NCI-H1092 (cell line): ENCODE measurements at regions not wholly inside any gene's neighbourhood (a gene's known extent, or its start where the extent isn't known, plus 50 kb on each side); places are given as distances from the start of the nearest gene placed in this dataset.
"Not testable (repeated sequence)": the region's sequence is repeated elsewhere in the genome, so short reads cannot be mapped to it uniquely, and the experiment has no call there.

Experiments
- DNase-seq: peaks from one replicate; lab custom pipeline; 2025; lab: John Stamatoyannopoulos, UW

DNA sequence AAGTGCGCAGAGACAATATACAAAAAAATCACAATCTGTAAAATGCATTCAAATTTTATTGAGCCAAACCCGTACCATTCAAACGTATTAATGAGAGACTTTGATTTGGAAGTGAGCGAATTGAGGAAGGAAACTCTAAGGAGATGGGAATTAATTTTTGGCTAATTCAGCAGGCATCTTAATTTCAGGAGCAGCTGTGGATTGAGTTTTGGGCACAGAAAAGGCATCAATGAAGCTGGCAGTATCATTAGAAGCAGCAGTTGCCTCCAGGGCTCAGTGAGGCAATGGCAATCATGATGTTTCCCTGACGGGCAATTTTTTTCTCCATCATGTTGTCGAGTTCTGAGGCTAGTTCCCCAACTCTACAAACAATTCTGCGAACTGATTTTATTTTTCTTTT lies 2041.6 kb downstream of the NCAM2 start:
- DNase-seq, result no peak

DNA sequence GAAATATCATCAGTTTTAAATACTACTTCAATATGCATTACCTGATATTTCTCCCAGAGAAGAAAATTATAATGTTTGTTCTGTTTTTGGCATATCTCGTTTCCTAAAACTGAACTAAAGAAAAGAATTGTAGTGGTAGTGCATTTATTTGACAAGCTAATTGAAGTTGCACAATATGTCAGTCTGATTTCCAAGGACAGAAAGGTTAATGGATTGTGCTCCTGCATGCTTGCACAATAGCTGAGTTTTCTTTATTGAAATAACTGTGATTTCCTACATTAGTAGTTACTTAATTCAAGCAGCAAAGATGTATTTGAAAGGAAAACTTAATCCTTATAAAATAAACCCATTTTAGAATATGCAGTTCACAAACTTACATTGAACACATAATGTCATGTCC lies 2047.7 kb downstream of the NCAM2 start:
- no peak for DNase-seq

DNA sequence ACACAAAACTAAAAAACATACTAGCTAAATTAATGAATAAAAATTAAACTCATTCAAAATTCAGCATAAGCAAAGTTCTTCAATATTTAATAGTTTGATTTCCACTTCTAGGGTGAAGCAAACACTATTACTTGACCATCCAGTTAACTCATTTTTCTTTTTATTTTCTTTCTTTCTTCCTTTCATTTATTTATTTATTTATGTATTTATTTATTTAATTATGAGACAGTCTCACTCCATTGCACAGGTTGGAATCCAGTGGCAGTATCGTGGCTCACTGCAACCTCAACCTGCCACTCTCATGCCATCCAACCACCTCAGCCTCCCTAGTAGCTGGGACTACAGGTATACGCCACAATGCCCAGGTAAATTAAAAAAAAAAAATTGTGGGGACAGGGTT lies 2069.5 kb downstream of the NCAM2 start:
- no peak for DNase-seq

DNA sequence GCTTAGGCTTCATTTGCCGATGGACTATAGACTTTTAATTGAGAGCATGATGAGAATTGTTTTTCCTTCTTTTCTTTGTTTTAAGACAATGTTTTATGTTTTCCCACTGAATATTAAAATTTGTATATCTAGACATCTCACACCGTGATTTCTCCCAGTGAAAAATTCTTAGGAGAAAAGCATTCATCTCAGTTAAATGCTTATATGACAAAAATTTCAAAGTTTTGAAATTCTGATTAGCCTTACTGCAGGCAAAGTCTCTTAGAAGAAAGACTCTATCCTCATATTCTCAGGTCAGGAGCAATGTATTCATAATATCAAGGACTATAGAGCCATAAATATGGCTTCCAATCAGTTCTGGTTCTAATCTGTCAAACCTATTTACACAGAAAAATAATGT lies 2085.0 kb downstream of the NCAM2 start:
- DNase-seq, result no peak

DNA sequence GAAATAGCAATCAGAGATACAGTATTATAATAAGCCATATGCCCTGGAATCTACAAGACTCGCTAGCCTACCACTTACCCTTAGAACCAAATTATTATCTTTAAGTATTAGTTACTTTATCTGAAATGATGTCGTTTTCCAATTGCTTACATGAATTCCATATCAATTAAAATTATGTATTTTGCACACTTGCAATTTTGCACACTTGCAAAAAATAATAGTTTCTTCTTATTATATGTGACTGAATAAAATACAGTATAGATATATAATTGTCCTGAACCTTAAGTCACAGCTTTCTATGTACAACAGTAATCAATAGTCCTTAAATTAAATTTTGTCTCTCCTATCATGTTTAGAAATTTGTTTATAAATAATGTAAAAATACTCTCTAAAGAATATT lies 2095.1 kb downstream of the NCAM2 start:
- DNase-seq, result no peak

DNA sequence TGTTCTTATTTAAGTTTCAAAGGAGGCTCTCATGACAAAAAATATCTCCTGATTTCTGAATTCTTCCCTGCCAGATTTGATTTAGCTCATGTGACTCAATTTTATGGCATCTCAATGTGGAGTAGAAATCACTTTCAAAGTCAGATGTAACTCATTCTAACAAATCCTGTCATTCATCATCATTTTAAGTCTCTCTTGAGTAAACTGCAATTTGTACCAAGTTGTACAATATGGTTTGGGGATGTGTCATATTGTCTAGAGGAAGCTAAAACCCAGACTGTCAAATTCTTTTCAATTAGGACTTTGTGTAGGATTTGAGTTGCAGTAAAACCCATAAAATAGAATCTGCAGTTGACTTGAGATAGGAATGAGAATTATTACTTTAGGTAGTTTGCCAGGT lies 2101.0 kb downstream of the NCAM2 start:
- no peak for DNase-seq

DNA sequence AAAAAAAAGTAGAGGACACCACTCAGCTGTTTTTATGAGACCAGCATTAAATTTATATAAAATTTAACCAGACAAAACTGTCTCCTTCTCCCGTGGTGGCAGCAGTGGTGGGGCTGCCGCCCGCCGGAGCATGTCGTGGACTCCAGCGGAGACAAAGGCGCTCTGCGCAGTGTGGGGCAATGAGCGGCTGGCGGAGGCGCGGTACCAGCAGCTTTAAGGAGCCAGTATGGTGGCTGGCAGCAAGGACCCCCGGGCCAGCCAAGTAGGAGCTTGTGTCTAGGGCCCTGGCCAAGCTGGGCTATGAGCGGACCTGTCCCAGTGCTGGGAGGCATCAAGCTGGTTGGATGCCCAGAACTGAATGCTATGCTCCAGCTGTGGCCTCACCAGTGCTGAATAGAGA lies 2102.9 kb downstream of the NCAM2 start:
- DNase-seq, result no peak

DNA sequence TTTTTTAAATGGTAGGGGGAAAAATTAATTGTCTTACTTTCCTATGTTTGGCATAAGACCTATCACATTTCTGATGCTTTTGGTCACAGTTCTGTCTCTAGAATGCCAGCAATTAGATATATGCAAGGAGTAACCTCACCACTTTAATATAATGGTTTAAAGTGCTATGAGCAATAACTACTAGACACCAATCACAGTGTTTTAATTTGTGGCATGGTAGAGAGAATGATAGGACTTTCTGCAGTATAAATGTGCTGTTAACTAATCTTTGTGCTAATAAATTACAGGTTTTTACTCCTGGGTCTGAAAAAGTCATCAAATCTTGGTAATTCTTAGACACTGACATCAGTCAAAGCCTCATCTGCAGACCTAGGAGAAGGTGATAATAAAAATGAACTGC lies 2110.3 kb downstream of the NCAM2 start:
- DNase-seq, result no peak

DNA sequence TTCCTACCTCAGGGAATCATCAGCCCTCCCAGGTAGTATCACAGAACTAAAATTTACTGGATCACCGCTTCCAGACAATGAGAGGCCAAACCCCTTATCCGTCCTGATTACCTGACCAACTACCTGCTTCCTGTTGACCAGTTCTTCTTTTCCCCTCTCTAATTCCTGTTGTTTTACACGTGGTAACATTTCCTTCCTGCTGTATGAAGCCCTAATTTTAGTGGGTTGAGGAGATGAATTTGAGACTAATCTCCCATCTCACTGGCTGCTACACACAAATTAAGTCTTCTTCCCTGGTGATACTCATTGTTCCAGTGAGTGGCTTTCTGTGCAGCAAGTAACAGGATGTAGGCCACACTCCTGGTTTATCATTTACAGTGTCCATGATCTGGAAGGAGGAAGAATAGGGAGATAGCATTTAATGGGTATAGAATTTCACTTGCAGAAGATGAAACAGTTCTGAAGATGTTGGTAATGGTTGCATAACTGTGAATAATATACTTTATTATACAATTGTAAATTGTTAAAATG lies 2112.9 kb downstream of the NCAM2 start:
- no peak for DNase-seq

DNA sequence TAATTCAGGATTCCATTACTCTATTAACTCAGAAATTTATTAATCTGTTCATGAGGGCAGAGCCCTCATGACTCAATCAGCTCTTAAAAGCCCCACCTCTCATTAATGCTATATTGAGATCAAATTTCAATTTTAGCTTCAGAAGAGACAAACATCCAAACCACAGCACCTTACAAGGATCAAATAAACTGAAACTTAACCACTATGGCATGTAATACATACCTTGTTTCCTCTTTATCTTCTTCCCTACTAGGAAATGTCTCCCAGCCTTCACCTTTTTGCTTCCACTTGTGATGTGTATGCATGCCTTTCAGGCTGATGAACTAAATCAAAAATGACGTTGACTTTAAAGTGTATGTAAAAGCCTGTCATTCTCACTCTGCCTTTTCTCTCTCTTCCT lies 2121.3 kb downstream of the NCAM2 start:
- DNase-seq, result no peak

DNA sequence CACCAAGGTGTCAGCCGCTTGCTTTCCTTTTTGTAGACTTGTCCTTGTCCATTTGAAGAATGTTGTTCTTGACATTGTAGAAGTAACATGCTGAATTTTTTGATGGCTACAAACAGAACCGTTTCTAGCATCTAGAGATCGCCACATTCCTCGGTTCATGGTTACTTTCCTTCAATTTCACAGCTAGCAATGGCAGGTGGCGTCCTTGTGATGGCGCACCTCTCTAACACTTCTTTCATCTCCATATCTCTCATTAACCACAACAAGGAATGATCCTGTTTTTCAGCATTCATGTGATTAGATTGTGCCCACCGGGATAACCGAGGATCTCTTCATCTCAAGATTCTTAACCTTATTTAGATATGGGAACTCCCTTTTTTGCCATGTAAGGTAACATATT lies 2129.8 kb downstream of the NCAM2 start:
- no peak for DNase-seq

DNA sequence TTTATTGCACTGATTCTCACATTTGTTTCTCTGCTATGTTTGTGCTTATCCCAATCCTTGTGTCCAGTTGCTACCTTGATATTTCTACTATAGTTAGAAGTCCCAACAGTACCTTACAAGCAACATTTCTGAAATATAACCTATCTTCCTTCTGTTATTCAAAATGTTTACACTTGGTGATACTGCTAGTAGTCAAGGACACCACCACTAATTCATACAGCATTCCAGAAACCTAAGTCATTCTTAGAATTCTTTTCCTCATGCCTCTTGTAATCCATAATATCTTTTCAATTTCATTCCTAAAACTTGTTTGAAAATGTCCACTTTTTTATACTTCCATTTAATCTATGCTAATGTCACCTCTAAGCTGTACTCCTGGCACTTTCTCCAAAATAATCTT lies 2132.1 kb downstream of the NCAM2 start:
- DNase-seq, result no peak

DNA sequence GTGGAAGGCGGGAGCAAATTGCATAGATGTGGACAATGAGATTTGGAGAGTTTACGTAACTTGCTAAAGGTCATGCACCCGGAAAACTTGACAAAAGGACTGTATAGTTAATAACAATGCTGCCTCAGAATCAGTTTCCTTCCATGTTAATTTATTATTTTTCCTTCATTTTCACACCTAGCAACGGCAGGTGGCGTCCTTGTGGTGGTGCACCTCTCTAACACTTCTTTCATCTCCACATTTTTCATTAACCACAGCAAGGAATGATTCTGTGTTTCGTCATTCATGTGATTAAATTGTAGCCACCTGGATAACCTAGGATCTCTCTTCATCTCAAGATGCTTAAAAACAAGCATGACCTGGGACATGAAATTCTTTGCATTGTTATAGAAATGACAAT lies 2133.0 kb downstream of the NCAM2 start:
- no peak for DNase-seq

DNA sequence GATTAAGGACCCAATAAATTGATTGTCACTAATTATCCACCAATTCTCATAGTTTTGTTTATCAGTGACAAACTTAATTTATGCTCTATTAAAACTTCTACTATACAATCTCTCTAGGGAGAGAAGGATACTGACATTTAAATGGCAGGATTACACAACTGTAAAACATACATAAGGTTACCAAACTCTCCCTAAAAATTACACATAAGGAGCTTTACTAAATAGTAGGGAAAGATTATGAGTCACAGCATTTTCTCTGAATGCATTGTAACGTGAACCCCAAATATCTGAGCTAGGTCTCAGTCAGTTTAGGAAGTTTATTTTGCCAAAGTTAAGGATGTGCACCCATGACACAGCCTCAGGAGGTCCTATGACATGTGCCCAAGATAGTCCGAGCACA lies 2140.6 kb downstream of the NCAM2 start:
- DNase-seq, result no peak

DNA sequence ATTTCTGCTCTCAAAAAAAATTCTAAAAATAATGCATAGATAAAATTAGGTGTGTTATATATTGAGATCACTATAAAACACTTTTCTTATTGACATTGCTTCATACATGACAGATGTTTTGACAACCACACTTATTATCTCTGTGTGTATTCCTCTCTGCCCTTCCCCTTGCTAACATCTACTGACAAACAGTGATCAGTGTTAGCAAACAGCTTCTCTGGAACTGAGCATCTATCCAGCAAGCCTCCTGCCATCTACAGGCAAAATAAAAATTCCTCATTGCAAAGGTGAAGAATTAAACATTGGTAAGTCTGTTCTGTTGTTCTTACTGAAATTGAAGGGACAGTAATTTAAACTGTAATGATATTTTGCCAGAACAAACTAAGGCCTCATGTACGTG lies 2153.9 kb downstream of the NCAM2 start:
- DNase-seq, result no peak

DNA sequence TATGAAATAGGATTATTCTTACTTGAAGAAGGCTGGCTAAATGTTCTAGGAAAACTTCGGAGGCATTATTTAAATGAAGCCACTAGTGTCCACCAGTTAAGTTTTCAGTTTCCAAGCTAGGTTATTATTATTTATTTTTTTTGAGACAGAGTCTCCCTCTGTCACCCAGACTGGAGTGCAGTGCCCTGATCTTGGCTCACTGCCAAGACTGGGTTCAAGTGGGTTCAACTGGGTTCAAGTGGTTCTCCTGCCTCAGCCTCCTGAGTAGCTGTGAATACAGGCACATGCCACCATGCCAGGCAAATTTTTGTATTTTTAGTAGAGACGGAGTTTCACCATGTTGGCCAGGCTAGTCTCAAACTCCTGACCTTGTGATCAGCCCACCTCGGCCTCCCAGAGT lies 2155.6 kb downstream of the NCAM2 start:
- DNase-seq, result not testable (repeated sequence)

DNA sequence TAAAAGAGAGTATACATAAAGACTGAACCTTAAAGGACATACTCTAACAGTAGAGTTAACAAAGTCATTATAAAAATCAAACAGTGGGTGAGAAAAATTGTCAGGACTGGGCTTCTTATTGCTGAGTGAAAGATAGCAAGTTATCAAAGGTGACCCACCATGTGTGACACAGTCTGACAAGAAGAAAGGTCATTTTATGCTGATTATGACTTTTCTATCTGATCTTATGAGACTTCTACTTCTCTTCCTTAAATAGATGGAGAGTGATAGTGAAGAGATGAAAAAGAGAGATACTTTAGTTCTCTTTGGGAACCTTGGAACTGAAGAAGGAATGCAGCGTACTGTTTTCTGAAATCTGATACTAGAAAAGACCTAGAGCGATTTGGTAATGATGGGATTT lies 2157.1 kb downstream of the NCAM2 start:
- no peak for DNase-seq

DNA sequence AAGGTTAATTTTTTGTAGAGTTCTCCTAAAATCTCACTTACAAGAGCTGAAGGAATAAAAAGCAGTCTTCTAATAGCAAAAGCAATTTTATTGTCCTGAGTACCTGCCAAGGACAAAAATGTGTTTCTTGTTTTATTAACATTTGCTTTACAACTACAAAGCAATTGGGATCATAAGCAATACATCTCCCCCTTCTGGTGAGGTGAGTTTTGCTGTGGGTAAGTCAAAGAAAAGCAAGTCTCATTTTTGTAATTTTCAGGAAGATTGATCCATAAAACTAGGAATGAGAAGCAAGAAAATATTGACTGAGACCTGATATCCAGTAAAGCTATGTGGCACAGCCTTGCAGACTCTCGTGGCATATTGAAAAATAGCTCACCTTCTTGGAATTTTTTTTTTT lies 2162.7 kb downstream of the NCAM2 start:
- no peak for DNase-seq

DNA sequence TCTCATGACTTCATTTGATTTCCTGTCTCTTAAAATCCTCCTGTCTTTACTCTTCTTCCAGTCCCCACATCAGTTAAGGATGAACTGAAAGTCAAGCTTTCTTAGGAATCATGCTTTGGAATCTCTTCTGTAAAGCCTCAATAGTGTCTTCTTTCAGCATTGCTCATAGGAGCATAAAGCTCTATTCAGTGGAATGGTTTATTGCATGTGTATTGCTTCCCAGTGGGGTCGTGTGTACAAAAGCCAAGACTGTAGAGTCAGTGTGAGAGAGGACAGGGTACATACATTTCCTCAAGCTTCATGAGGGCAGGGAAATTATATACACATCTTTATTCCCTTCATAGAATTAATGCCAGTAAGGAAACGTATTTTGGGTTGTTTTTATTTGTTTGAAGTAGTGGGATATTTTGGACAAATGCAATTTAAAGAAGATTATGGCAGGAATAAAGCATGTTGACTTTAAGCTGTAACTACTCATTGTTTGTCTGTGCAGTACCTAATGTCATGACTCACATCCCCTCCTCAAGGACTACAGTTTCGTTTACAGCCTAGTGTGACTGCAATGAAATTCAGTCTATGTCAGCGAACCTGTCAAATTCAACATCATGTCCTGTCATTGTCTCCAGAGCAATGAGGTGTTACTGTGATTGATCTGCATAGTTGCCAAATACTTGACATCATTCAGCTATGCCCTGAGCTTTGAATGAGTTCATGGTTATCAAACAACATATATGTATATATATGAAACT lies 2164.2 kb downstream of the NCAM2 start:
- no peak for DNase-seq
